H1 (cell line): ENCODE measurements at regions not wholly inside any gene's neighbourhood (a gene's known extent, or its start where the extent isn't known, plus 50 kb on each side); places are given as distances from the start of the nearest gene placed in this dataset.

ENCODE experiments used
- CTCF ChIA-PET: fragments of 300-600 bp; sonication (Branson Sonifier 250); formaldehyde crosslinking; loops from one replicate; lab custom pipeline; 2021; ENCODE audit not compliant: partially characterized antibody; lab: Charles Lee
- POLR2A ChIA-PET: fragments of 300-600 bp; sonication (Branson Sonifier 250); formaldehyde crosslinking; loops from one replicate; lab custom pipeline; 2021; ENCODE audit warnings: inconsistent platforms; ENCODE audit not compliant: partially characterized antibody; lab: Charles Lee
- DNase-seq, 2 experiments: peaks; one replicate each; pipeline versions ENCODE4 v3.0.0 to v3.0.0-alpha.2; 2010 to 2022; ENCODE audit warnings: low spot score in 2 of 2, low read depth in 1 of 2, mixed read lengths in 1 of 2
- FAIRE-seq: peaks from 2 replicates; lab custom pipeline; 2011; peaks lifted over from hg19 to GRCh38; lab: Jason Lieb, UNC
- H2AFZ ChIP-seq: 2 replicates; pipeline ENCODE4 v1.8.1; 2012; ENCODE audit warnings: low read length, inconsistent platforms
- H2AK5ac ChIP-seq: 2 replicates; pipeline ENCODE4 v1.6.1; 2013; ENCODE audit warnings: low read depth, low read length
- H2BK120ac ChIP-seq: replicated peaks from 2 replicates; pipeline ENCODE3; 2013; ENCODE audit warnings: low read depth, low read length, inconsistent platforms
- H2BK12ac ChIP-seq: 2 replicates; pipeline ENCODE4 v1.6.1; 2013; ENCODE audit warnings: low read depth, low read length
- H2BK15ac ChIP-seq: 2 replicates; pipeline ENCODE4 v1.6.1; 2013; ENCODE audit warnings: low read length
- H2BK20ac ChIP-seq: 2 replicates; pipeline ENCODE4 v1.6.1; 2013; ENCODE audit warnings: low read length
- H2BK5ac ChIP-seq: 2 replicates; pipeline ENCODE4 v1.6.1; 2013; ENCODE audit warnings: low read depth, low read length
- H3K14ac ChIP-seq: 2 replicates; pipeline ENCODE4 v1.6.1; 2013; ENCODE audit warnings: inconsistent platforms; ENCODE audit not compliant: insufficient read length
- H3K18ac ChIP-seq: 2 replicates; pipeline ENCODE4 v1.6.1; 2013; ENCODE audit warnings: low read length; ENCODE audit errors: extremely low read depth
- H3K23ac ChIP-seq: 2 replicates; pipeline ENCODE4 v1.6.1; 2013; ENCODE audit warnings: inconsistent platforms; ENCODE audit not compliant: insufficient read length
- H3K23me2 ChIP-seq: 2 replicates; pipeline ENCODE4 v1.6.1; 2013; ENCODE audit warnings: low read depth, low read length
- H3K27ac ChIP-seq: 2 replicates; pipeline ENCODE4 v1.6.1; 2011; ENCODE audit warnings: low read depth, low read length, inconsistent platforms
- H3K27me3 ChIP-seq, 4 experiments: replicated peaks in 1 of 4; 1 replicate in 1 of 4; 2 replicates in 3 of 4; pipeline versions ENCODE4 v1.6.1 to v1.8.1; 2011 to 2013; ENCODE audit warnings: low read length in 3 of 4, mild to moderate bottlenecking in 3 of 4, inconsistent platforms in 2 of 4, mixed read lengths in 2 of 4, moderate library complexity in 1 of 4; ENCODE audit not compliant: control insufficient read depth in 3 of 4, insufficient read depth in 3 of 4; ENCODE audit errors: extremely low read depth in 1 of 4
- H3K36me3 ChIP-seq, 4 experiments: 2 replicates each; pipeline versions ENCODE4 v1.6.1 to v1.8.1; 2011 to 2013; ENCODE audit warnings: mild to moderate bottlenecking in 4 of 4, low read length in 3 of 4, moderate library complexity in 2 of 4, control low read depth in 1 of 4, inconsistent platforms in 1 of 4; ENCODE audit not compliant: insufficient read depth in 4 of 4, control insufficient read depth in 2 of 4
- H3K4ac ChIP-seq: replicated peaks from 2 replicates; pipeline ENCODE3; 2013; ENCODE audit warnings: low read length, low read depth, mixed read lengths, inconsistent platforms; ENCODE audit not compliant: insufficient read length
- H3K4me1 ChIP-seq, 4 experiments: replicated peaks in 1 of 4; 1 replicate in 1 of 4; 2 replicates in 3 of 4; pipeline versions ENCODE4 v1.6.1 to v1.8.1; 2011 to 2013; ENCODE audit warnings: low read length in 3 of 4, inconsistent platforms in 2 of 4, mixed read lengths in 1 of 4; ENCODE audit not compliant: insufficient read depth in 4 of 4, control insufficient read depth in 3 of 4
- H3K4me2 ChIP-seq, 2 experiments: 2 replicates each; pipeline versions ENCODE4 v1.6.1 to v1.8.1; 2011 to 2013; ENCODE audit warnings: low read depth in 2 of 2, low read length in 2 of 2, control low read depth in 1 of 2, inconsistent platforms in 1 of 2, mild to moderate bottlenecking in 1 of 2; ENCODE audit not compliant: insufficient read depth in 1 of 2
- H3K4me3 ChIP-seq, 4 experiments: fragments of 200-600, 300-600 bp in 1 of 4; sonication (generic), shearing (Covaris generic), sonication (Bioruptor Twin) in 1 of 4; 2 replicates each; pipeline versions ENCODE4 v1.5.1 to v1.8.1; 2011 to 2016; ENCODE audit warnings: low read length in 4 of 4, low read depth in 3 of 4, control low read depth in 2 of 4, inconsistent platforms in 2 of 4, mild to moderate bottlenecking in 2 of 4, mixed read lengths in 1 of 4, moderate library complexity in 1 of 4; ENCODE audit not compliant: insufficient read depth in 2 of 4; ENCODE audit errors: extremely low read depth in 1 of 4
- H3K56ac ChIP-seq: replicated peaks from 2 replicates; pipeline ENCODE3; 2013; ENCODE audit warnings: low read depth, mild to moderate bottlenecking, mixed read lengths, low read length, inconsistent platforms; ENCODE audit not compliant: insufficient read length
- H3K79me1 ChIP-seq: 2 replicates; pipeline ENCODE4 v1.6.1; 2013; ENCODE audit warnings: low read depth, low read length, control low read depth
- H3K79me2 ChIP-seq, 2 experiments: 2 replicates each; pipeline versions ENCODE4 v1.6.1 to v1.8.1; 2012 to 2013; ENCODE audit warnings: low read length in 2 of 2, mild to moderate bottlenecking in 2 of 2, inconsistent platforms in 1 of 2; ENCODE audit not compliant: insufficient read depth in 2 of 2, control insufficient read depth in 1 of 2
- H3K9ac ChIP-seq, 4 experiments: replicated peaks in 1 of 4; 1 replicate in 1 of 4; 2 replicates in 3 of 4; pipeline versions ENCODE4 v1.6.1 to v1.8.1; 2011 to 2013; ENCODE audit warnings: low read depth in 3 of 4, low read length in 3 of 4, control low read depth in 2 of 4, mild to moderate bottlenecking in 2 of 4, moderate library complexity in 2 of 4, inconsistent platforms in 1 of 4; ENCODE audit errors: extremely low read depth in 1 of 4
- H3K9me3 ChIP-seq, 2 experiments: 2 replicates each; pipeline versions ENCODE4 v1.6.1 to v1.8.1; 2012 to 2013; ENCODE audit warnings: mild to moderate bottlenecking in 2 of 2, moderate library complexity in 2 of 2, control low read depth in 1 of 2, inconsistent platforms in 1 of 2, low read depth in 1 of 2, low read length in 1 of 2, mixed read lengths in 1 of 2; ENCODE audit not compliant: insufficient read depth in 2 of 2
- H4K20me1 ChIP-seq, 2 experiments: replicated peaks in 1 of 2; 2 replicates each; pipeline versions ENCODE3 to v1.8.1; 2011 to 2013; ENCODE audit warnings: inconsistent platforms in 2 of 2, low read length in 2 of 2, mild to moderate bottlenecking in 1 of 2; ENCODE audit not compliant: insufficient read depth in 2 of 2, control insufficient read depth in 1 of 2
- H4K5ac ChIP-seq: 2 replicates; pipeline ENCODE4 v1.6.1; 2013; ENCODE audit warnings: low read length, low read depth, mixed read lengths, inconsistent platforms; ENCODE audit not compliant: insufficient read length
- H4K8ac ChIP-seq: 2 replicates; pipeline ENCODE4 v1.8.0; 2013; ENCODE audit warnings: mild to moderate bottlenecking, moderate library complexity, low read length, inconsistent platforms; ENCODE audit not compliant: insufficient read depth; ENCODE audit errors: extremely low read depth
- H4K91ac ChIP-seq: replicated peaks from 2 replicates; pipeline ENCODE3; 2013; ENCODE audit warnings: low read length, mixed read lengths, inconsistent platforms; ENCODE audit not compliant: insufficient read length
- CBX8 ChIP-seq: fragments of 300-800, 300-1000 bp; sonication (generic); IDR thresholded peaks from 2 replicates; pipeline ENCODE4 v1.7.1; 2016; ENCODE audit warnings: low read depth, low read length, borderline replicate concordance
- CEBPB ChIP-seq: IDR thresholded peaks from 2 replicates; pipeline ENCODE4 v1.6.1; 2012; ENCODE audit warnings: low read depth, low read length
- KDM4A ChIP-seq: IDR thresholded peaks from one replicate; pipeline ENCODE4 v1.7.1; 2012; ENCODE audit warnings: low read depth, mild to moderate bottlenecking, moderate library complexity, low read length, inconsistent platforms; ENCODE audit not compliant: severe bottlenecking
- KDM5A ChIP-seq: fragments of 200-600 bp; IDR thresholded peaks from 2 replicates; pipeline ENCODE4 v1.7.1; 2012; ENCODE audit warnings: mild to moderate bottlenecking, low read length, inconsistent platforms, mixed read lengths
- PHF8 ChIP-seq: fragments of 200-600 bp; sonication (generic); conservative IDR thresholded peaks from 2 replicates; pipeline ENCODE4 v1.7.1; 2012; ENCODE audit warnings: low read depth, mild to moderate bottlenecking, inconsistent platforms, low read length, moderate library complexity
- SIX5 ChIP-seq: IDR thresholded peaks from 2 replicates; pipeline ENCODE4 v1.6.1; 2011; ENCODE audit warnings: mild to moderate bottlenecking, low read depth, low read length
- TEAD4 ChIP-seq: IDR thresholded peaks from 2 replicates; pipeline ENCODE4 v1.6.1; 2012; ENCODE audit warnings: low read depth, low read length, inconsistent platforms, mixed read lengths
- ZNF274 ChIP-seq: IDR thresholded peaks from 2 replicates; pipeline ENCODE4 v1.7.0; 2012; ENCODE audit warnings: low read length, borderline replicate concordance; ENCODE audit errors: extremely low read depth
- WGBS, 2 experiments: shearing (Covaris generic) in 1 of 2; methylation state at CpG; one replicate each; pipeline versions ENCODE4 v1.1.6 to v1.1.7; 2013 to 2015; ENCODE audit warnings: low lambda C conversion rate in 2 of 2, mixed read lengths in 2 of 2, inconsistent platforms in 1 of 2, low coverage in 1 of 2, missing lambda C conversion rate in 1 of 2; ENCODE audit not compliant: insufficient replicate concordance in 2 of 2, insufficient coverage in 1 of 2, insufficient read length in 1 of 2; ENCODE audit errors: extremely low coverage in 1 of 2, missing lambda C conversion rate in 1 of 2; 5-methylcytosine and 5-hydroxymethylcytosine counted together

DNA sequence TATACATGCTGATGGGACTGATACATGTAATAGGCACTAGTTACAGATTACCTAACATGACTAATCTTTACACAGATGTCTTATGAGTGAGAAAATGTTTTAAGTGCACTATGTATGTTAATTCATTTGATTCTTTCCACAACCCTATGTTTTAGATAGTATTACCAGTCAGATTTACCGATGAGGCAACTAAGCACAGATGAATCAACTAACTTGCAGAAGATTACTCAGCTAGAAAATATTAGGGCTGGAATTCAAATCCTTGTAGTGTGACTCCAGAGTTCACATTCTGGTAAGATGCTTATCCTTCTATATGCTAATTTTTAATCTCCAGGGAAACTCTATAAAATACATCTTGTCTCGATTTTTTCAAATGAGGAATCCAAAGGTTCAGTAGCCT, 964.9 kb downstream of the REEP3 start:
- Histone ChIP-seq H3K79me2 (no peaks in the 10 kb centered on the region), H2BK15ac (no peak overlapping the region), H4K5ac (no peak overlapping the region), H4K20me1 (no peaks in the 10 kb centered on the region), H3K4me3 (no peak overlapping the region), H3K56ac (no peak overlapping the region), H2BK12ac (no peak overlapping the region), H2BK20ac (no peak overlapping the region), H3K9ac (no peak overlapping the region), H2AFZ (no peak overlapping the region), H4K8ac (no peak overlapping the region), H3K79me1 (no peaks in the 10 kb centered on the region), H2AK5ac (no peak overlapping the region), H3K4me1 (no peaks in the 10 kb centered on the region), H3K14ac (no peak overlapping the region), H3K4me2 (no peak overlapping the region), H4K91ac (no peak overlapping the region), H2BK5ac (no peak overlapping the region), H3K18ac (no peak overlapping the region), H3K27me3 (no peaks in the 10 kb centered on the region), H3K23ac (no peak overlapping the region), H2BK120ac (no peak overlapping the region), H3K23me2 (no peaks in the 10 kb centered on the region), H3K9me3 (no peaks in the 10 kb centered on the region), H3K27ac (no peak overlapping the region), H3K36me3 (no peaks in the 10 kb centered on the region), H3K4ac (no peak overlapping the region)
- FAIRE-seq (no peak), DNase-seq (no peak)
- 94% methylated on average over 2 of the region's 2 CpGs; no CpG with 5 or more reads in 1 of the 2 experiments for WGBS, 2 experiments
- CTCF ChIA-PET = no interaction called here
- TF ChIP-seq ZNF274 (no peak), CEBPB (no peak), PHF8 (no peak), CBX8 (no peak), SIX5 (no peak), KDM5A (no peak), TEAD4 (no peak), KDM4A (no peak)
- POLR2A ChIA-PET = no interaction called here
